ENCODE measurements at regions not wholly inside any gene's neighbourhood (a gene's known extent, or its start where the extent isn't known, plus 50 kb on each side); places are given as distances from the start of the nearest gene placed in this dataset.

DNA sequence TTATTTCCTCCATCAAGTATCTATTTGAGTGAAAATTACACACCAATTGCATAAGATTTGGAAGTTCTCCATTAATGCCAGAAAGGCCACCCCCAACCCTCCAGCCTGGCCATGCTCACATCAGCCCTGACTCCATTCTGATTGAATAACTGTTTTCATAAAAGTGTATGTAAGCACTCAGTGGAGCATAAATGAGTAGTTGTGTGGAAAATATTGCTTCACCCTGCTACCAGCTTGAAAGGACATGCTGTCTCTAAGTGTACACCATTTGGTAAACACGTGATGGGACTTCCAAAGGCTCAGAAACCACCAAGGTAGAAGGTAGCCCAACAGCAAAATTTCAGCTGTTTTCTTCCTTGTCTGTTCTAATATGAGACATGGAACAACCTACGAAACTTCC, 393.8 kb downstream of the ZNF385D start:
- intact Hi-C loops (cut with DNase I; ENCODE audit: low total_unique reads), result no loop called here
- TF ChIP-seq POLR2A (IDR thresholded peaks at IDR 0.05), result no peak
- TF ChIP-seq, protein P1, sequence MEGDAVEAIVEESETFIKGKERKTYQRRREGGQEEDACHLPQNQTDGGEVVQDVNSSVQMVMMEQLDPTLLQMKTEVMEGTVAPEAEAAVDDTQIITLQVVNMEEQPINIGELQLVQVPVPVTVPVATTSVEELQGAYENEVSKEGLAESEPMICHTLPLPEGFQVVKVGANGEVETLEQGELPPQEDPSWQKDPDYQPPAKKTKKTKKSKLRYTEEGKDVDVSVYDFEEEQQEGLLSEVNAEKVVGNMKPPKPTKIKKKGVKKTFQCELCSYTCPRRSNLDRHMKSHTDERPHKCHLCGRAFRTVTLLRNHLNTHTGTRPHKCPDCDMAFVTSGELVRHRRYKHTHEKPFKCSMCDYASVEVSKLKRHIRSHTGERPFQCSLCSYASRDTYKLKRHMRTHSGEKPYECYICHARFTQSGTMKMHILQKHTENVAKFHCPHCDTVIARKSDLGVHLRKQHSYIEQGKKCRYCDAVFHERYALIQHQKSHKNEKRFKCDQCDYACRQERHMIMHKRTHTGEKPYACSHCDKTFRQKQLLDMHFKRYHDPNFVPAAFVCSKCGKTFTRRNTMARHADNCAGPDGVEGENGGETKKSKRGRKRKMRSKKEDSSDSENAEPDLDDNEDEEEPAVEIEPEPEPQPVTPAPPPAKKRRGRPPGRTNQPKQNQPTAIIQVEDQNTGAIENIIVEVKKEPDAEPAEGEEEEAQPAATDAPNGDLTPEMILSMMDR (IDR thresholded peaks at IDR 0.05), result no peak
- DNase-seq (ENCODE audit: low spot score in 2 of 2), result no peak
- H3K4me3 ChIP-seq (ENCODE audit: low read depth, poor library complexity, severe bottlenecking), result no peak overlapping the region
- WGBS, 2 donors, result 68 to 76% methylated on average over 2 of the region's 2 CpGs

DNA sequence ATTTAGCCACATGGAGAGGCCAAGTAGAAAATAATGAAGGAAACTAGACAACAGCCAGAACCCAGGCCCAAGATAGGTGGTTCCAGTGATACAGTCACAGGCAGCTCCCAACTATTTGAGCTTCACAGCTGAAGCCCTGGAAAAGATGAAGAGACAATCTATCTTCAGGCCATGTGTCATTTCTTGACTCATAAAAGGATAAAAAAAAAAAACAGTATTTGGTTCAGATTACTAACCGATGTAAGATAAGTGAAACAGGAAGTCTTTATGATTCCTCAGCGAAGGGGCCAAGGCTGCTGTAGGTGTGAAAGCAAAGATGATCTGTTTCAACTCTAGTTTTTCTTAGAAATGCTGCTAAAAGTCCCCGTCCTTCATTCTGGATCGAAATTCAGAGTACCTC, 394.6 kb downstream of the ZNF385D start:
- TF ChIP-seq POLR2A (IDR thresholded peaks at IDR 0.05), result no peak
- TF ChIP-seq, protein P1 (IDR thresholded peaks at IDR 0.05), result no peak
- intact Hi-C loops (cut with DNase I; ENCODE audit: low total_unique reads), result no loop called here
- H3K4me3 ChIP-seq (ENCODE audit: low read depth, poor library complexity, severe bottlenecking), result no peak overlapping the region
- 39 to 52% methylated on average over 4 of the region's 4 CpGs for WGBS, 2 donors
- no peak for DNase-seq (ENCODE audit: low spot score in 2 of 2)

DNA sequence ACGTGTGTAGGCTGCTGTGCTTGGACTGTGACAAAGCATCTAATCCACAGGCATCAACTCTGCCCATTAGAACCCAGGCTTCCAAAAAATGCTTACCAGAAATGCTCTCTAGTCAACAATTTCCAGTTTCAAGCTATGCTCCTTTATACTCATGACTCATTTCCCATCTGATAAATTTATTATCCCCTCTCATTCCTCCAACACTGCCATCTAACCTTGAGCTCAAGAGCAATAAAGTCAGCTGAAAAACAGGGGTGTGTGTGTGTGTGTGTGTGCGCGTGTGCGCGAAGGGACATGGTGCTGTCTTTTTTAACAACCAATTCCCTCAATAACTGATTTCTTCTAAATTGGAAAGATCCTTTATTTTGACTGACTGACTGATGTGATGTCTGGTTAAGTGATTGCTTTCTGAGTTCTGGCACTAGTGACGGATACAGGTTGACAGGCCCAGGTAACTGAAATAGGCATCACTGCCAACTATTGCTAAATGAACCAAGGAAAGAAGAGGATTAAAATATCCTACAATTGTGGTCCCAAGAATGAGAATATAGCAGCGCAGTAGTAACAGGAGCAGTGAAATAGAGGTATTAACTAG, 405.5 kb downstream of the ZNF385D start:
- intact Hi-C loops (cut with DNase I; ENCODE audit: low total_unique reads), result no loop called here
- 71 to 88% methylated on average over 7 of the region's 7 CpGs for WGBS, 2 donors
- no peak for TF ChIP-seq POLR2A (IDR thresholded peaks at IDR 0.05)
- TF ChIP-seq, protein P1 (IDR thresholded peaks at IDR 0.05), result no peak
- no peak for DNase-seq (ENCODE audit: low spot score in 2 of 2)
- H3K4me3 ChIP-seq (ENCODE audit: low read depth, poor library complexity, severe bottlenecking), result no peak overlapping the region

DNA sequence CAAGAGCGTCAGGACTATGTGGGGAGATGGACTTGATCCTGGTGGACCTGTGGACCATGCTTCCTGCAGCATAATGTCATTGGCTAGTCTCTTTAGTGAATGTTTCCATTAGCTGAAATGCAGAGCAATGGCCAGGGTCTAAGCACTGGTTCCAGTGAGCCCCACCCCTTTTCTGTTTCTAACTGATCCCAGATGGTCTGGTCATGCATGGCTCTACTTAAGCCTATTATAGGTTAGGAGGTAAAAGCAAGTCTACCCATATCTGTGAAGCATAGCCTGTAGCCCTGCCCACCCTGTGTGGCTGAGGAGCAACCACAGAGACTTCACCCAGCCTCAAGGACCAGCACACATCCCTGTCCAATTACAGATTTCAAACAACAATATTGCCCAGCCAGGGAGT, 419.2 kb downstream of the ZNF385D start:
- intact Hi-C loops (cut with DNase I; ENCODE audit: low total_unique reads), result no loop called here
- no peak overlapping the region for H3K4me3 ChIP-seq (ENCODE audit: low read depth, poor library complexity, severe bottlenecking)
- DNase-seq (ENCODE audit: low spot score in 2 of 2), result no peak
- WGBS, 2 donors, result 90 to 100% methylated on average over 1 of the region's 1 CpG
- TF ChIP-seq, protein P1 (IDR thresholded peaks at IDR 0.05), result no peak
- TF ChIP-seq POLR2A (IDR thresholded peaks at IDR 0.05), result no peak

DNA sequence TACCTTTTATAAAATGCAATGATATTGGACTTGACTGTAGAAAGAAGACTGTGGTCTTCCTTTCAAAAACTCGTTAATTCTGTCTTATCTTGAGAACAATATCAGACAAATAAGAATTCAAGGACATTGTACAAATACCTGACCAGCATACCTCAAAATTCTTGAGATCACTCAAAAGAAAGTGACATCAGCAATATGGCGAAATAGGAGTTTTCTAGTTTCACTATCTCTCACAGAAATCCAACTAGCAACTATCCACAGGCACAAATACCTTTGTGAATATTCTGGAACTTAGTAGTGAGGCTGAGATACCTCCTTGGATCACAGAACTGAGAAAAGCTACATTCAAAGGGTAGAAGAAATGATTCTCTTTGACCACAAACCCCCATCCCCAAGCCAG, 419.7 kb downstream of the ZNF385D start:
- 44 to 65% methylated on average over 2 of the region's 2 CpGs for WGBS, 2 donors
- H3K4me3 ChIP-seq (ENCODE audit: low read depth, poor library complexity, severe bottlenecking), result no peak overlapping the region
- no peak for DNase-seq (ENCODE audit: low spot score in 2 of 2)
- TF ChIP-seq POLR2A (IDR thresholded peaks at IDR 0.05), result no peak
- TF ChIP-seq, protein P1 (IDR thresholded peaks at IDR 0.05), result no peak
- intact Hi-C loops (cut with DNase I; ENCODE audit: low total_unique reads), result no loop called here

DNA sequence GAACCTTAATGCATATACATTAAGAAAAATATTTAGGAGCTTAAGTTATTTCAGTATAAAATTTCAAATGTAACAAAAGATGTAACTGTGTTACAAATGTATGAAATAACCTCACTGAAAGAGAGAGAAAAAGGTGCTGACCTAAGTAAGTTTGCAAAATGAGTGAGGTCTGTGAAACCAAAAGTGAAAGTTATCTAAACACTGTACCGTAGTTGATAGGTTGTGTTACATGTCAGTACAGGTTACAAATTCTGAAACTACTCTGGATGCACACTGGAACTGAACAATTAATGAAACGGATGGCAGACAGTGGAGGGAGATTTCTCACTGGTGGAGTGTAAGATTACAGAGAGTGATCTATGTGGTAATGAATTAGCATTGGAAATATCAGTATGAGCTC, 420.7 kb downstream of the ZNF385D start:
- 27 to 28% methylated on average over 2 of the region's 2 CpGs for WGBS, 2 donors
- TF ChIP-seq POLR2A (IDR thresholded peaks at IDR 0.05), result no peak
- TF ChIP-seq, protein P1 (IDR thresholded peaks at IDR 0.05), result no peak
- intact Hi-C loops (cut with DNase I; ENCODE audit: low total_unique reads), result no loop called here
- no peak overlapping the region for H3K4me3 ChIP-seq (ENCODE audit: low read depth, poor library complexity, severe bottlenecking)
- no peak for DNase-seq (ENCODE audit: low spot score in 2 of 2)
